Suppressor macrophage treated with lipopolysaccharide for 1 hour (primary cell): ENCODE measurements at regions not wholly inside any gene's neighbourhood (a gene's known extent, or its start where the extent isn't known, plus 50 kb on each side); places are given as distances from the start of the nearest gene placed in this dataset.
"Not testable (repeated sequence)": the region's sequence is repeated elsewhere in the genome, so short reads cannot be mapped to it uniquely, and the experiment has no call there.

Source experiments
- DNase-seq, 3 donors: peaks; one replicate each; pipeline ENCODE4 v3.0.0-alpha.2; 2020 to 2022

DNA sequence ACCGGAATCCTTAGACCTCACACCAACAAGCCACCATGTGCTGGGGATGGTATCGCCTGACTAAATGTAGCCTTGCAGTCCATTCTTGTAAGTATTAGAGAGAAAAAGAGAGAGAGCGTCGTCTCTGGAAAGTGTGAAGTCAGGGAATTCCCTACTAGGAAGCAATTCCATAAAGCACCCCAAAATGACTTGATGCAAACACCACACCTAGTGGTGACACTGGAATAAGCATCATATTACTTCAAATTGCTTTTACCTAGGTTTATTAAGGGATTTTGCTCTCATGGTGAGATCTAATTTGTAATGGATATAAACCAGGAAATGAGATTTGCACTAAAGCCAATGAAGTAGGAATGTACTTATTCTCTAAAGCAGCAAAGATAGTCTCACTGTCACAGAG lies 111.4 kb upstream of the METTL9 start:
- DNase-seq = peak in 1 of 3 donors; percentile 11

DNA sequence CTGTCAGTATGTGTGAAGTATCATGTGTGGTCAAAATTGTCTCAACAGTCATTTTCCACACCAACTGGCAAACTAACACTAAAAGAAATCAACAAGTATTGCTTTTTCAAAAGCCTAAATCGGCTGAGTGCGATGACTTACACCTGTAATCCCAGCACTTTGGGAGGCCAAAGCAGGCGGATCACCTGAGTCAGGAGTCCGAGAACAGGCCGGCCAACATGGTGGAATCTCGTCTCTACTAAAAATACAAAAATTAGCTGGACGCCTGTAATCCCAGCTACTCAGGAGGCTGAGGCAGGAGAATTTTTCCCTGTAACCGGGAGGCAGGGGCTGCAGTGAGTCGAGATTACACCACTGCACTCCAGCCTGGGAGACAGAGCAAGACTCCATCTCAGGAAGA lies 100.3 kb upstream of the METTL9 start:
- not testable (repeated sequence) for DNase-seq

DNA sequence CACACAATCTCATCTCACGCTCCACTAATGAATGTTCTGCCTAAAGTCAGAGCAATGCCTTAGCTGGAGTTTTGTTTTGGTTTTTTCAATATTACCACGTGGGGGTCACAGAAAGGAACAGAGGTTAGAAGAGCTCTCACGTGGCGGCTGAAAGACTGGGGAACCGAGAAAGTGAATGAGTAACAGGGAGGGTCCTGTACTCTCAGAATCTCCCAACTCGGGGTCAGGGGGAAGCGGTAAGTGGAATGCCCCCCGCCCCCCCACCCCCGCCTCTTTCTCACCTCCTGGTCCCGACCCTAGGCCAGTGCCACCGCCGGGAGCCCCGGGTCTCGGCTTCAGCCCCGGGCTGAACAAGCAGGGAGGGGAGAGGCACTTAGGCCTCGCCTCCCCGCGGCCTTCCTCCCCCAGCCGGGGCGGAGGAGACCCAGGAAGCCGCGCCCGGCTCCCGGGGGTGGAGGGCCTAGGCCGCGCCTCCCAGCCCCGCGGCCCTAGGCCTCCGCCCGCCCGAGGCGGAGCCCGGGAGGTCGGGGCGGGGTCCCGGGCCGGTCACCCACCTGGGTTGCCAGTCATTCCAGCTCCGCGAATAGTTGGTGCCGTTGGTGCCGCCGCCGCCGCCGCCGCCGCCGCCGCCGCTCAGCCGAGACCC lies 98.0 kb upstream of the METTL9 start:
- DNase-seq = peak; percentile 82 to 94 (median 89)

DNA sequence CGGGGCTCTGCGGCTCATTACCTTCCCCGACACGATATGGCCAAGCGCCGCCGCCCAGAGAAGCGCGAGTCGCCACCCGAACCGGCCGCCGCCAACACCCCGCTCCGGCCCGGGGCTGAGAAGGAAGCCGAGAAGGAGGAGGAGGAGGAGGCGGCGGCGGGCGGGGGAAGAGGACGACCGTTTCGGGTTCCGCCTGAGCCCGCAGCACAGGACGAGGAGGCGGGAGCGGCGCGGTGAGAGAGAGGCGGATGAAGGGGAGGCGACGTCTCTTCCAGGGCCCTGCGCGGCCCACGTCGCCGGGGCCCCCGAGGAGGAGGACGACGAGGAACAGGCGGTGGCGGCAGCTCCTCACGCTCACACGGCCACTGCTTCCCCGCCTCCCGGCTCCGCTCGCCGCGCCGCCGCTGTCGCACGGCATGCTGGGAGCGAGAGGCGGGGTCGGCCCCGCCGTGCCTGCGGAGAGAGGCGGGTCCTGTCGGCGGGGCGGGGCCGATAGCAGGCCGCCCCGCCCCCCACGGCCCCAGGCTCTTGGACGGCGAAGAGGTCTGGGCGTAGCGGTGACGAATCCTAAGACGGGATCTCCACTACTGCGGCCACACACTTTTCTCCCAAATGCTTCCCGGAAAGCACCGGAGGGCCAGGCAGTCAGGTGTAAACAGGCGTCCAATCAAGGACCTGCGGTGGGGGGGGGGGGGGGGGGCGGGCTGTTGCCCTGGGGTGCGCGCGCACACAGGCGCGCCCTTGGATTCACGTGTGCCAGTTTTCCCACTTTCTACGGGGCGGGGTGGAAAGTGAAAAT lies 97.3 kb upstream of the METTL9 start:
- peak; percentile 96 to 99 (median 98) for DNase-seq

DNA sequence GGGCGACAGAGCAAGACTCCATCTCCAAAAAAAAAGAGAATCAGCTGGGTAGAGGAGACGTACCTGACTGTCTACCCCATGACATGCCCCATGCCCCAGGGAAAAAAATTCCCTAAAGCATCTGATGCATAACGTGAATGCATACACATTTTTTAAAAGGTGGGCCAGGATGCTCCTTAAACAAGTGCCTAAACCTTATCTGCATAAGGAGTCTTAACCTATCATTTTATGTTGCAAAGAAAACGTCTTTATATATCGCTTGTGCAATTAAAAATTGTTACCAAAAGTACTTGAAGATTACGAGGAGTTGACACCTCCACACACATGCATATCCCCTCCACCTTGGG lies 95.8 kb upstream of the METTL9 start:
- DNase-seq = not testable (repeated sequence)

DNA sequence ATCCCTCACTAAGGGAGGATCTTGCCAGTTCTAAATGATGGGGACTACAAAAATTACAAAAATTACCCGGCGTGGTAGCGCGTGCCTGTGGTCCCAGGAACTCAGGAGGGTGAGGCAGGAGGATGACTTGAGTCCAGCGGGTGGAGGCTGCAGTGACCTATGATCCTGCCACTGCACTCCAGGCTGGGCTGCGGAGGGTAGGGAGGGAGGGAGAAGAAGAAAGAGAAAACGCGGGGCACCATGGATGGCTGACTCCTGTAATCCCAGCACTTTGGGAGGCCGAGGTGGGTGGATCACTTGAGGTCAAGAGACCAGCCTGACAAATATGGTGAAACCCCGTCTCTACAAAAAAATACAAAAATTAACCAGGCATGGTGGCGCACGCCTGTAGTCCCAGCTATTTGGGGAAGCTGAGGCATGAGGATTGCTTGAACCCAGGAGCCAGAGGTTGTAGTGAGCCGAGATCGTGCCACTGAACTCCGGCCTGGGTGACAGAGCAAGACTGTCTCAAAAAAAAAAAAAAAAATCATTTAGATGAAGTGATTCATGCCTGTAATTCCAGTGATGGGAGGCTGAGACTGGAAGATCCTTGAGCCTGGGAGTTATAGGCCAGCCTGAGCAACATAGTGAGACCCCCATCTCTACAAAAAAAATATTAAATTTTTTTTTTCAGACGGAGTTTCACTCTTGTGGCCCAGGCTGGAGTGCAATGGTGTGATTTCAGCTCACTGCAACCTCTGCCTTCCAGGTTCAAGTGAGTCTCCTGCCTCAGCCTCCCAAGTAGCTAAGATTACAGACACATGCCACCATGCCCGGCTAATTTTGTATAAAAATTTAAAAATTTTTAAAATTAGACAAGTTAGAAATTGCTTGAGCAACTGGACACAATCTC lies 95.2 kb upstream of the METTL9 start:
- DNase-seq = not testable (repeated sequence)

DNA sequence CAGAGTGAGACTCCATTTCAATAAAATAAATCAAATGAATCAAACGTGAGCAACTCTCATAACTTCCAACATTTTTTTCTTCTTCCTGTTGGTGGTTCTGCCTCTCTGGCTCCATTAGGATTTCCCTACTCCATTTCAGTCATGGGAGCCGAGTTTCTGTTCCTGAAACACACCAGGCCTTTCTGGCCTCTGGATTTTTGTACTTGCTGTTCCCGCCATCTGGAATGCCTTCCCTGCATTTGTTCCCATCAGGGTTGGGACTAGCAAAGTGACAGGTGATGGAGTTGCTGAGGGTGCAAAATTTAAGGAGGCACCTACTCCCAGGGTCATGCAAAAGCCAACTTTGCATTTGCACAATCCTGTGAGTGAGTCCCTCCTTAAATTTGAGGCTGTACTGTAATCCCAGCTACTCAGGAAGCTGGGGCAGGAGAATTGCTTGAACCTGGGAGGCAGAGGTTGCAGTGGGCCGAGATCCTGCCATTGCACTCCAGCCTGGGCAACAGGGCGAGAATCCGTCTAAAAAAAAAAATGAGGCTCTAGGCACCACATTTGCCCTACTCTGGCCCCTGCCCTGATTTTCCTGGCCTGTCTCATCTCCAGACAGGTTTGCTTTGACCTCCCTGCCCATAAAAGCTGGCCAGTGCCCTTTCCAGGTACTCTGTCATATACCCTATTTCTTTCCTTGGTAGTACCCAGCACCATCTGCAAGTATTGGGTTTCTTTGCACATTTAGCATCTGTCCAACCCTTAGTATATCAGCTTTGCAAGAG lies 93.4 kb upstream of the METTL9 start:
- DNase-seq = not testable (repeated sequence)

DNA sequence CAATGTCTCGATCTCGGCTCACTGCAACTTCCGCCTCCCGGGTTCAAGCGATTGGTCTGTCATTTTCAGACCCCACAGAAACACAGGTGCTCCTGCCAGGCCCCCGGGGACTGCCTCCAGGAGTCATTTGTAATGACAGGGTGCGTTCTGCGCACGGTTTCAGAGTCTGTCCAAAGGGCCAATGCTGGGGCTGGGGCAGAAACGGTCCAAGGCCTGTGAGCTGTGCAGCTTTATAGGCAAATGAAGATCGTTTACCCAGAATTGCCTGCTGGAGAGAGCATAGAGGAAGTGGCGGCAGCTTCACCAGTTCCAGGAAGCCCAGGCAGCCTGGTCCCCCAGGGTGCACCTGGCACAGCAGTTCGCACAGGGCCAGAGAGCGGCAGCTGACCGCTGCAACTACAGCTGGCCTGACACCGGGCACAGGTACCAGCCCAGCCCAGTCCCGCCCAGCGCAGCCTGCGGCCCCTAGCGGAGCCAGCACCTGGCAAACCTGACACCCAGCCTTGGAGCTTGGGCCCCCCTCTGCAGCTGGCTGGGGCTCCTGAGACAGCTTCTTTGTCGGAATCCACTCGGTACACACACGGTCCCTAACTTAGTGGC lies 92.4 kb upstream of the METTL9 start:
- peak; percentile 48 to 54 (median 48) for DNase-seq

DNA sequence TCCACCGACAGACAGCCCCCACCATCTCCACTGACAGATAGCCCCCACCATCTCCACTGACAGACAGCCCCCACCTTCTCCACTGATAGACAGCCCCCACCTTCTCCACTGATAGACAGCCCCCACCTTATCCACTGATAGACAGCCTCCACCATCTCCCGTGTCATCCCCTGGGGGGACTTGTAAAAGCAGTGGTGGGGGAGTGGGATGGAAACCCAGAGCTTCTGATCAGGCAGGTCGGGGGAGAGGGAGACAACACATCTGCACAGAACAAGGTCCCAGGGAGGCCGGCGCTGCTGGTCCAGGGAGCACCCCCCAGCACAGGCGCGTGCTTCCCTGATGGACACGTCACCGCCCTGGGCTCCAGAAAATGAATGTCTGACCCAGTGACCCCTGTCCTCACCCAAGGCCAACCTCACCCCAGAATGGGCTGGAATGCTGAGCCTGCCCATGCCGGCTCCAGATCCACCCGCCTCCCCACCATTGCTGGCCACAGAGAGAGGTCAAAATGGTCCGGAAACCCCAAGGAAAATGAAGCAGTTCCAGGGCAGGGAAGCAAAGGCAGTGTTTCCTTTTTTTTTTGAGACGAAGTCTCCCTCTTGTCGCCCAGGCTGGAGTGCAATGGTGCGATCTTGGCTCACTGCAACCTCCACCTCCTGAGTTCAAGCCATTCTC lies 91.6 kb upstream of the METTL9 start:
- DNase-seq = not testable (repeated sequence)

DNA sequence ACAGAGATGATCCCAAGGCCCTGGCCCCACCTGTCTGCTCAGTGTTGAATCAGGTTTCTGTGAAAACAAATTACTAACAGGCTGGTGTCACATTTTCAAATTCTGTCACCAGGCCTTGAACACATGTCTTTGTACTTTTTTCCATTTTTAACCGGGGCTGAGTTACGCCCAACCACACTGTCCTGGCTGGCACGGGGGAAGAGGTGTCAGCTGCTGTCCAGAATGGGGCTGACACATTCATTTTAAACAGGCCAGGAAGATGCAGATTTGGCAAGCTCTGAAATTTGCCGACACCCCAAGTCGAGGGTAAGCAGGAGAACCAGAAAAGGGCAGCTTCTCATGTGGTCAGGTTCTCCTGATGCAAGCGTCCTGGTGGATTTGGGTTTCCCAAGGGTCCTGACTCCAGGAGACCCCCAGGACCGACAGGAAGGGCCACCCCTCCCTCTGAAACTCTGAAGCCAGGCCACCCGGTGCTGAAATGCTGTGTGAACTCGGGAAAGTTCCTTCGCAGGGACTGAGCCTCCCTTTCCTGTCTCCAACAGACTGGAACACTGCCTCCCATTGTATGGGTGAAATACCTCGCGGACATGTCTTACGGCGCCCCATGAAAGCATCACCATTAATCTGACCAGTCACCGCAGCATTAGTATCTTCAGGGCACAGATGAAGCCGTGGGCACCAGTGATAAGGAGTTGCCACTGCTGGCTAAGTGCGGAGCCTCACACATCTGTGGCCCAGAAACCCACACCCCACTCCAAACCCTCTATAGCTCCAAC lies 90.5 kb upstream of the METTL9 start:
- not testable (repeated sequence) for DNase-seq

DNA sequence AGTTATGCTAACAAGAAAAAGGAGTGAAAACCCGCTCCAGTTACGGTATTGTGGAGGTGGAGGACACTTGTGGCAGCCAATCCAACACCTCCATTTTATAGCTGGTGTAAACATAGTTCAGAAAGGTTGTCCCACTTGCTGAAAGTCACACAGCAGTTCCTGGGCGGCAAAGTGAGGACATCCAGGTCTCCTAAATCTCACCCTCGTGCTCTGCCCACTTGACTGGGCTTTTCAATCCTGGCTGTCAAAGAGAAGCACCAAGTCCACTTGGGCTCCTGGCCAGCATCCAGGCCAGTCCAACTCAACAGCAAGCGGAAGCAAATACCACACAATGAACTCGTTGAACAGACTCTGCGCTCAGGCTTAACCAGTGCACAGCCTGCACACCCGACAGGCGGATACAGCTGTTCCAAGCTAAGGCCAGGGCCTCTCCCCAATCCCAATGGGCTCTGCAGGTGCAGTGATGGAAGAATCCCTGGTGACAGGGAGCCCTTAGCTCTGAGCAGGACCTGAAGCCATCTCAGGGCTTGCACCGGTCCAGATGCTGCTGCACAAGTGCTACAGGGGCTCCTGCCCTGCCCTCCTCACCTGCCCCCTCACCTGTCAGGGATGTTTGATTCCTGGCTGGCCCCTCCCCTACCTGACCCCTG lies 89.8 kb upstream of the METTL9 start:
- DNase-seq = not testable (repeated sequence)

DNA sequence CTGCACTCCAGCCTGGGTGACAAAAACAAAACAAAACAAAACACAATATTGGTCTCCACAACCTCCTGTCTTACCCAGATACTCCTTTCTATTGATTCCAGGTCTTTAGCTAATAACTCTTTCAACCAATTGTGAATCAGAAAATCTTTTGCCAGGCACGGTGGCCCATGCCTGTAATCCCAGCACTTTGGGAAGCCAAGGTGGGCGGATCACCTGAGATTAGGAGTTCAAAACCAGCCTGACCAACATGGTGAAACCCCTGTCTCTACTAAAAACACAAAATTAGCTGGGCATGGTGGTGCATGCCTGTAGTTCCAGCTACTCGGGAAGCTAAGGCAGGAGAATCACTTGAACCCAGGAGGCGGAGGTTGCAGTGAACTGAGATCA lies 88.5 kb upstream of the METTL9 start:
- not testable (repeated sequence) for DNase-seq

DNA sequence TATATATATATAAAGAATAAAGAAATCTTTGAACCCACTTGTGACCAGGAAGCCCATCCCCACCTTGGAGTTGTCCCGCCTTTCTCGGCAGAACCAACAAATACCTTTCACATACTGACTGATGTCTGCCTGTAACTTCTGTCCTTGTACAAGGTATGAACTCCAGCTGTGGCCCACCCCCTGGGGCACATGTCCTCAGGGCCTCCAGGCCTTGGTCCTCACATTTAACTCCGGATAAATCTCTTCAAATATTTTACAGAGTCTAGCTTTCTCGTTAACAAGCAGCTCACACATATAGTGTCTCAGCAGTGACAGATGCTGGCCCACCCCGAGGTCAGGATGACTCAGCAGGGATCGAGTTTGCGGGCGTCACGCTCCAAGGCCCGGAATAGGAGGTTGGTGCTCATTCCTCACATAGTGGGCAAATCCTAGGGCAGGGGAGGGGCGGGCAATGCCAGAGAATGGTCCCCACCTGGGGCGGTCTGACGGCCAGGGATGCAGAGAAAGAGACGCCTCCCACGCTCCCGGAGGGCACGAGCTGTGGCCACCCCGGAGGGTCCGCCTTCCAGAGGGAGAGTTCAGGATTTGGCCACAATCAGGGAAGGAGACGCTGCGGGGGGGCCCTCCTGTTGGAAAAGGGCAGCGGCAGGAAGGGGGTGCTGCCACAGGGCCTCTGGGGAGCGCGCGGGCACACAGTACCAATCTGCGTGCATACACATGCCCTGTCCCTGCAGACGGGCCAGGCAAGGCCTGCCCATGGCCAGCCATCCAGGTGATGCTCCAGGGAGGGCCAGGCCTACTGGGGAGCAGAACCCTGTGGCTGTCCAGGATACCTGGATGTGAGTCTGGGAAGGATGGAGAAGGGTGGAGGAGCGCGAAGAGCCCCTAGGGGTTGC lies 87.8 kb upstream of the METTL9 start:
- peak in 2 of 3 donors; percentile 40 to 43 for DNase-seq

DNA sequence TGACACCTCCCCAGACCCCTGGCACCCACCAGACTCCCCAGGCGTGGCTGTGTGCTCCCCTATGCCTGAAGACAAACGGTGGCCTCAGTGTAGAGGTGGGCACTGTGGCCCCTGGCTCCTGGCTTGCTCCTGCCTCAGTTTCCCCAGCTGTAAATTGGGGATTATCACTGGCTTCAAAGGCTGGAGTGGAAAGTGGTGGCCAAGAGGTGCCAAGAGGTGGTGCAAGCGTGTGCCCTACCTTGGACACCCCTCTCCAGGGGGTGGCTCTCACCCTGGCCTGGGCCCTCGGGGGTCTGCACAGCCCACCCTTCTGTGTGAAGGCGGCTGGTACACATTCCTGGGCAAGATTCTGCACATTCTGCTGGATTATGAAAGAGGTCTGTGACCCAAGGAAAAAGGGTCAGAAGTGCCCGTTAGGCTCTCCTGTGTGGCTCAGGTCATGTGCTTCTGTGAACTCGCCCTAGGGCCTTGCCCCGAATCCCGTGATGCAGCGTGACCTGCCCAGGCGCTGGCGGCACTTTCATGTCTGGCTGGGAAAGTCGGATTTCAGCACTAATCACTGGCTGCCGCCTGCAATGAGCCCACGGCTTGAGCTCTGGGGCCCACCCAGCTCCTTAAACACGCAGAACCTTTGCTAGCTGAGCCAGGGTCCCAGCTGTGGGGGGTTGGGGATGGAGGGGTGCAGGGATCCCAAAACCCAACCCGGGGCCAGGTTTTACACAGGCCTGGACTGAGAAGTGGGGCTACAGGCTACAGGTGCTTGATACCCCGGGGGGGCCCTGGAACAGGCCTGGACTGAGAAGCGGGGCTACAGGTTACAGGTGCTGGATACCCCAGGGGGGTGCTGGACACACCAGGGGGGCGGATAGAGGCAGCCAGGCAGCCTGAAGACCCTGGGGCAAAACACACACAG lies 86.8 kb upstream of the METTL9 start:
- not testable (repeated sequence) for DNase-seq

DNA sequence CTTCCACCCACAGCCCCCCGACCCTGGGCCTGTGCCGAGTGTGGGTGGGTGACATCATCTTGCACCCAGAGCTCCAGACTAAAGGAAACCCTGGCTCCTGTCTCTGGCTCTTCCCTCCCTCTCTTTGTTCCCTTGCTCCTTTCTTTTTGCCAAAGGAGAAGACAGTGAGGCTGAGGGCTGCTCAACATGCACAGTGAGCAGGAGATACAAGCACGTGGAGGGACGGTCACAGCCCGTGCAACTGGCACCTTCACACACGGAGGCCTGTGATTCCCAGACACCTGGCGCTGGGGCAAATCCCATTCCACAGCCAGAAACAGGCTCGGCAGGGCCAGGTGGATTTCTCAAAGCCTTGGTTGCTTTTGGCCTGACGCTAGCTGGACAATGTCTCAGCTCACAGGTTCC lies 86.0 kb upstream of the METTL9 start:
- not testable (repeated sequence) for DNase-seq

DNA sequence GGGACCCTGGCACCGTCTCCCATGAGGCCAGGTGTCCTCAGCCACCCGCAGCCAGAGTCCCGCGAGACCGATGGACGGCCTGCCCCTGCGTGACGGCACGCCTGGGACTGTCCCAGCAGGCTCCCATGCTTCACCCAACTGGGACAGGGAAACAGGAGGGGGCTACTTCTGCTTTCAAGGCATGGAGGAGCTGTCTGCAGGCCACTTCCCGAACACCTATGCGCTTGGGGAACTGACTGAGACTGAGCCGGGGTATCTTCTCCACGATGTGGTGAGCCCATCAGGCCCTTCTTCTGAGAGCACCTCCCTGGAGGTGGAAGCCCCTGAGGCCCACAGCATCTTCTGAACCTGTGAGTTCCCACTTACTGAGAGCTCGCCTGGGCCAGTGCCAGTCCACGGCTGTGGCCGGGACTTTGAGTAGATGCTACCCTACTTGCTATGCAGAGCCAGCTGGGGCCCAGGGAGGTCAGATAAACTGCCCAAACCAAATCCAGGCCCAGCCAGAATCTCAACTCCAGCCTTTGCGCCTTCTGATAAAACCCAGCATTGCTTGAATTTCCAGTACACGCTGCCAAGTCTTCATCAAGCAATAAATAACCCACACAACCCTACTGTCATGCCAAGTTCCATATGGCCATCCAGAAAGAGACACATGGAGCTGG lies 85.4 kb upstream of the METTL9 start:
- DNase-seq = not testable (repeated sequence)

DNA sequence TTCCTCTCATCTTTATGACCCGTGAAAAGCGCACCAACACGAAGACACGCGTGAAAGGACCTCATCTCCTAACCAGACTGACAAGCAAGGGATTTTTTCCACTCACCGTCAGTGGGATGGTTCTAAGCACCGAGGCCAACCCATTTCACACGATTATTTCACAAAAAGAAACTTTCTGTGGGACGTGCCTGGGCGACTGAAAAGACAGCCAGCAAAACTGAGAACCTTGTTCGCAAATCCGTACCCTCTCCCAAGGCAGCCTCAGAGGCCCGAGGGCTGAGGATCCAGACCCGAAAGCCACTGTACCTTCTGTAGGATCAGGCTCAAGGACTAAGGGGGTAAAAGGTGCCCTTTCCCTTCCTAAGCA lies 84.9 kb upstream of the METTL9 start:
- not testable (repeated sequence) for DNase-seq

DNA sequence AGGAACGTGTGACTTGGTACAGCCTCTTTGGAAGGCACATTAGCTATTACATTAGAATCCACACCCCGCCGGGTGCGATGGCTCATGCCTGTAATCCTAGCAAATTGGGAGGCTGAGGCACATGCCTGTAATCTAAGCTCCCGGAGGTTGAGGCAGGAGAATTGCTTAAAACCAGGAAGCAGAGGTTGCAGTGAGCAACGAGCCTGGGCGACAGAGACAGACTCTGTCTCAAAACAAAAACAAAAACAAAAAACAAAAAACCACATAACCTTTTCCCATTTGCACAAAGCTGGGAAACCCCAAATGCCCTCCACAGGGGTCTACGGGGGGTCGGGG lies 82.7 kb upstream of the METTL9 start:
- DNase-seq = not testable (repeated sequence)
